ENCODE measurements at regions not wholly inside any gene's neighbourhood (a gene's known extent, or its start where the extent isn't known, plus 50 kb on each side); places are given as distances from the start of the nearest gene placed in this dataset.
A peak's percentile ranks its signal among the peaks of the same experiment; 100 is the strongest.
"Not testable (repeated sequence)": the region's sequence is repeated elsewhere in the genome, so short reads cannot be mapped to it uniquely, and the experiment has no call there.

DNA sequence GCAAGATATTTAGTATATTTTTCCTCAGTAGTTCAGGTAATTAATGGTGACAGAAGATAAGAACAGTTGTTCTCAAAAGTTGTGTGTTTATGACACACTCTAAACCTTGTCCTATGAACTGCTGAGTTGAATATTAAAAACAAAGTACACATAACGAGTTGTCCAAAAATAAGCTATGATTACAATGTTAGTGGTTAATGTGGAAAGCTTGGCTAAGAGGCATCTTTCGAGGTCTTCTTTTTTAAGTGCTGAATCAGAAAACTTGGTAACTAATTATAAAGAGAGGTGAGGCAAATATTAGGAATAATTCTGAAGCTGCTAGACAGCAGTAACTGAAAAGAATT lies 1088.7 kb downstream of the SUCLG1 start:
- no peaks in the 10 kb centered on the region for H3K9me3 Mint-ChIP-seq
- intact Hi-C loops (cut with micrococcal nuclease): no loop called here
- H3K27me3 Mint-ChIP-seq: no peaks in the 10 kb centered on the region
- no peaks in the 10 kb centered on the region for H3K4me1 Mint-ChIP-seq
- H3K36me3 Mint-ChIP-seq (ENCODE audit: low read depth): no peaks in the 10 kb centered on the region
- no peak for DNase-seq
- H3K4me3 Mint-ChIP-seq: no peak overlapping the region
- H3K27ac Mint-ChIP-seq: no peak overlapping the region

DNA sequence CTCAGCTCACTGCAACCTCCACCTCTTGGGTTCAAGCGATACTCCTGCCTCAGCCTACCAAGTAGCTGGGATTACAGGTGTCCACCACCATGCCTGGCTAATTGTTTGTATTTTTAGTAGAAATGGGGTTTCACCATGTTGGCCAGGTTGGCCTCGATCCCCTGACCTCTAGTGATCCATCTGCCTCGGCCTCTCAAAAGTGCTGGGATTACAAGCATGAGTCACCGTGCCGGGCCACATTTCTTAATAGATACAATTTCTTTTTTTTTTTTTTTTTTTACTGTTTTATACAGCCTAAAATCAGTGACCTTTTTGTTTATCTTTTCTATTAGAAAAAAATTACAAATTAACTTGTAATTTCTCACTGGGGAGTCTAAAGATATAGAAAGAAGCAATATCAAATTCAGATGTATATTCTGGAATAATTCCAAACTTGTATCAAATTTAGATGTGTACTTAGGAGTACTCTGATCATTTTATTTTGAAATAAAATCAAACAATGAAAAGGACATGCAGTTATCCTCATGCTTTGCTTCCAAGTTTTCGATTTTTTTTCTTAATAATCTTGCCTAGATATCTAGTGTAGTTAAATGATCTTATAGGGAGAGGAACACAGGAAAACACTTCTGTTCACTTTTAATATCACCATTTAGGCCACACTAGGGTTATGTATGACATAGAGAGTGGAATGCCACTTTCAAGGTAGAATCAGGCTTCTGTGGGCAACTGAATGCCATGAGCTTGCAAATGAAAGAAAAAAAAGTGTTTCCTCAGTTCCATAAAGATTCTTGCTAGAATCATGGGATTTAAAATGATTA lies 1089.3 kb downstream of the SUCLG1 start:
- no peaks in the 10 kb centered on the region for H3K9me3 Mint-ChIP-seq

DNA sequence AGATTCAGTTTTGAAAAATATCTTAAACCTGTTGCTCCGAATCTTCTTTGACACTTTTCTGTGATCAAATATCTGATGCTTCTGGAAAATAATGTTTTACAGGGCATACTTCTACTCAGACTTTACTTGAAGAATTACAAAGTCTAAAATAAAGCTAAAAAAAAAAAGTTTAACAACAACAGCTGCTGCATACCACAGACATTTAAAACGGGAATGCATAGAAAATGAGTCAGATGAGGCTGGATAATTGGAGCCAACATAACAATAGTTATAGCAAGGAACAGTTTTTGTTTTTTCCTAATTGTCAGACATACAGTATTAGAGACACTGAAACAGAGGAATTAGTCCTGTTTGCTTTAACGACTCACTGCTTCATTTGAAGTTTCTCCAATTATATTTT lies 1090.2 kb downstream of the SUCLG1 start:
- no peak for DNase-seq
- Mint-ChIP-seq H3K9me3 (no peaks in the 10 kb centered on the region), H3K27me3 (no peaks in the 10 kb centered on the region), H3K4me3 (no peak overlapping the region), H3K4me1 (no peaks in the 10 kb centered on the region), H3K27ac (no peak overlapping the region), H3K36me3 (ENCODE audit: low read depth) (no peaks in the 10 kb centered on the region)
- intact Hi-C loops (cut with micrococcal nuclease): no loop called here

More for the DNA sequence above, 1089.3 kb downstream of the SUCLG1 start:
- no peaks in the 10 kb centered on the region for H3K27me3 Mint-ChIP-seq
- no peak overlapping the region for H3K27ac Mint-ChIP-seq
- intact Hi-C loops (cut with micrococcal nuclease): no loop called here
- no peaks in the 10 kb centered on the region for H3K4me1 Mint-ChIP-seq
- no peaks in the 10 kb centered on the region for H3K36me3 Mint-ChIP-seq (ENCODE audit: low read depth)
- no peak overlapping the region for H3K4me3 Mint-ChIP-seq
- DNase-seq: no peak

DNA sequence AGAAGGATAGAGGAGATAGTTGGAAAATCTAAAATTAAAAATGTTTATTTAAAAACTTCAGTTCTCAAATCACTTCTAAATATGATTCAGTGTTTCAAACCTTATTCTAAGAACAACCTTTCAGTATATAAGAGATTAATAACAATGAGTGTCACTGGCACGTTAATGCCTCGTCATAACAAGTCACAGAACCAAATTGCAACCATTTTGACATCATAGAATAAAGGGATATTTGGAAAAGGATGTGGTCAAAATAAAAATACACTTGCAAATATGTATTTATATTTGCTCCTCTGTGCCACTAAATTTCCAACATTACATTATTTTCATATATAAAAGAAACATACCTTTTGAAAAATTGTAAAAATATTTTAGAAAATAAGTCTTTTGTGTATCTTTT lies 1090.6 kb downstream of the SUCLG1 start:
- Mint-ChIP-seq H3K36me3 (ENCODE audit: low read depth) (no peaks in the 10 kb centered on the region), H3K27me3 (no peaks in the 10 kb centered on the region), H3K4me1 (no peaks in the 10 kb centered on the region), H3K9me3 (no peaks in the 10 kb centered on the region), H3K27ac (no peak overlapping the region), H3K4me3 (no peak overlapping the region)
- no peak for DNase-seq
- intact Hi-C loops (cut with micrococcal nuclease): no loop called here

DNA sequence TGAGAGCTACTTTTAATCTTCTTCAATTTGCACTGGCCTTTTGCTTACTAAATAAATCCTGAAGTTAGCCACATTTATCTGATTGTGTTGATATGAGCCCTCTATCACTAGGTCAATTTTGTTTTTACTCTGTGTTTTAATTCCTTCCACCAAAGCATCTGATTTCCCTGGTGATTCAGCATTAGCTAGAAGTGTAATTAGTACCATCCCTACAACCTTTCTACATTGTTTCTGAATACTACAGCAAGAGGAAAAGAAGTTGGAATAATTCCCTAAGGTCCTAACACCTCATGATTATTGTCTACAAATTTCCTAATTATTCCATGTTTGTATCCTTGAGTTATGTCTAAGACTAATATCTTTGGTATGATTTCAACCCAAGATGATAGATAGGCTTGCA lies 1093.6 kb downstream of the SUCLG1 start:
- Mint-ChIP-seq H3K36me3 (ENCODE audit: low read depth) (no peaks in the 10 kb centered on the region), H3K27me3 (no peaks in the 10 kb centered on the region), H3K9me3 (peaks cover 3% of the 10 kb centered on the region), H3K27ac (no peak overlapping the region), H3K4me1 (no peaks in the 10 kb centered on the region), H3K4me3 (no peak overlapping the region)
- intact Hi-C loops (cut with micrococcal nuclease): no loop called here
- DNase-seq: no peak

DNA sequence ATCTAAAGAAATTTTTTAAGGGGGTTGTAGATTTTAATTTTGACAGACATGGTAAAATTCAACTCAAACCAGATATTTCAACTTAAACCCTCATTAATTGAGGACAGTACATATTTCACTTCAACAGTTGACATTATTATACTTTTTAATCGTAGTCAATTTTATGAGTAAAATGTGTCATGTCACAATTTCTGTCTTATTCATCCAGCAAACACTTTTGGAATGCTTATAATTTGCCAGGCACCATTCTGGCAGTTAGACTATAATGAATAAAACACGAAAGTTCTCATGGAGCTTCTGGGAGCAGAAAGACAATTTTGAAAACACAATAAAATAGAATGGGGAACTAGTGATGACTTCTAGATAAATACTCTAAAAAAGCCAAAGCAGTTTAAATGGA lies 1094.8 kb downstream of the SUCLG1 start:
- H3K4me1 Mint-ChIP-seq: no peaks in the 10 kb centered on the region
- H3K36me3 Mint-ChIP-seq (ENCODE audit: low read depth): no peaks in the 10 kb centered on the region
- intact Hi-C loops (cut with micrococcal nuclease): no loop called here
- no peaks in the 10 kb centered on the region for H3K27me3 Mint-ChIP-seq
- no peak for DNase-seq
- no peak overlapping the region for H3K4me3 Mint-ChIP-seq
- H3K27ac Mint-ChIP-seq: no peak overlapping the region
- peaks cover 3% of the 10 kb centered on the region for H3K9me3 Mint-ChIP-seq

DNA sequence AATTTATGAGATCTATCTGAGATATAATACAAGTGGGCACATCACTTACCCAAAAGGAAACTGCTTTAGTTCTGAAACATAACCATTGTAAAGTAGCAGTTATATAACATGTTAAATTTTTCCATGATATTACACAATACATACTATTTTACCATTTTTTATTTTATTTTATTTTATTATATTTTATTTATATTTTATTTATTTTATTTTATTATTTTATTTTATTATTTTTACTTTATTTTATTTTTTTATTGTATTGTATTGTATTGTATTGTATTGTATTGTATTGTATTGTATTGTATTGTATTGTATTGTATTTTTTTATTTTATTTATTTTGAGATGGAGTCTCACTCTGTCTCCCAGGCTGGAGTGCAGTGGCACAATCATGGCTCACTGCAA lies 1095.9 kb downstream of the SUCLG1 start:
- H3K9me3 Mint-ChIP-seq: not testable (repeated sequence)

DNA sequence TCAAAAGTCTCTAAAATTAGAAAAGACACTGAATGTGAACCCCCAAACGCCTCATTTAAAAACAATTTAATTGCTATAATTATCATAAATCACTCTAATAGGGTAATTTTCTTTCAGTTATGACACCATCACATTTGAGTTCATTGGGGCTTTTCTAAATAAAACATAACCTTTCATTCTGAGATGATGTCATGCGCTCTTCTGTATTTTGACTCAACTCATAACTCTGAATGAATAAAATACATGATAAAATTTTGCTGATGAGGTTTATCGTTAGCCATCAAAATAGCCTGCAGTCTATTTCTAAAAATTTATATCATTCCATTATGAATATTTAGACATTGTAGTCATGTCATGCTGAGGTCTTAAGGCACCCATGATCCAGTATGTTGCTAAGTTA lies 1099.7 kb downstream of the SUCLG1 start:
- intact Hi-C loops (cut with micrococcal nuclease): no loop called here
- H3K27me3 Mint-ChIP-seq: no peaks in the 10 kb centered on the region
- DNase-seq: no peak
- H3K4me1 Mint-ChIP-seq: no peaks in the 10 kb centered on the region
- no peaks in the 10 kb centered on the region for H3K36me3 Mint-ChIP-seq (ENCODE audit: low read depth)
- peaks cover 3% of the 10 kb centered on the region for H3K9me3 Mint-ChIP-seq
- no peak overlapping the region for H3K27ac Mint-ChIP-seq
- no peak overlapping the region for H3K4me3 Mint-ChIP-seq

More for the DNA sequence above, 1095.9 kb downstream of the SUCLG1 start:
- H3K36me3 Mint-ChIP-seq (ENCODE audit: low read depth); DNase-seq; H3K4me3 Mint-ChIP-seq; H3K27me3 Mint-ChIP-seq; H3K27ac Mint-ChIP-seq; intact Hi-C loops (cut with micrococcal nuclease); H3K4me1 Mint-ChIP-seq: not testable (repeated sequence)

DNA sequence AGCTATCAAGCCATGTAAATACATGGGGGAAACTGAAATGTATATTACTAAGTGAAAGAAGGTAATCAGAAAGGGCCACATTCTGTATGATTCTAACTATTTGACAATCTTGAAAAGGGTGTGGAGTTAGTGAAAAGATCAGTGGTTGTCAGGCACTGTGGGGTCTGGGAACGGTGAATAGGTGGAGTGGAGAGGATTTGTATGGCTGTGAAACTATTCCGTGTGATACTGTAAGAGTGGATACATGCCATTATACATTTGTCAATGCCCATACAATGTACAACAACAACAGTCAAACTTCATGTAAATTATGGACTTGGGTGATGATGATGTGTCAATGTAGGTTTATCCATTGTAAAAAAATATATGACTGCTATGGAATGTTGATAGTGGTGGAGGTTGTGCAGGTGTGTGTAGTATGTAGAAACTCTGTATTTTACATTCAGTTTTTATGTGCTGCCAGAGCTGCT lies 1116.2 kb downstream of the SUCLG1 start:
- Mint-ChIP-seq H3K27ac (no peak overlapping the region), H3K4me3 (no peak overlapping the region)

DNA sequence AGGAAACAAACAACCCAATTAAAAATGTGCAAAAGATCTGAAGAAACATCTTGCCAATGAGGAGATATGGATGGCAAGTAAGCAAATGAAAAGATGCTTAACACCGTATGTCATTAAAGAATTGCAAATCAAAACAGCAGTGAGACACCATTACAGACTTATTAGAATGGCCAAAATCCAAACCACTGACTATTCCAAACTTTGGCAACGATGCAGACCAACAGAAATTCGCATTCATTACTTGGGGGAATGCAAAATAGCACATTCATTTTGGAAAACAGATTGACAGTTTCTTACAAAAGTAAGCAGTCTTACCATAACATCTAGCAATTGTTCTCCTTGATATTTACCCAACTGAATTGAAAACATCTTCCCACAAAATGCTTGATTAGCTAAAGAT lies 1118.7 kb downstream of the SUCLG1 start:
- intact Hi-C loops (cut with micrococcal nuclease): loop anchor here (5.0 kb wide), 1 partner anchor 813 kb away; no protein-coding TSS in a partner anchor
- DNase-seq: no peak
- Mint-ChIP-seq H3K4me1 (no peaks in the 10 kb centered on the region), H3K36me3 (ENCODE audit: low read depth) (no peaks in the 10 kb centered on the region), H3K4me3 (no peak overlapping the region), H3K9me3 (no peaks in the 10 kb centered on the region), H3K27me3 (no peaks in the 10 kb centered on the region), H3K27ac (peak overlapping the region; percentile 23)

More for the DNA sequence above, 1116.2 kb downstream of the SUCLG1 start:
- intact Hi-C loops (cut with micrococcal nuclease): loop anchor here (5.0 kb wide), 1 partner anchor 816 kb away; no protein-coding TSS in a partner anchor
- H3K27me3 Mint-ChIP-seq: no peaks in the 10 kb centered on the region
- no peaks in the 10 kb centered on the region for H3K36me3 Mint-ChIP-seq (ENCODE audit: low read depth)
- H3K9me3 Mint-ChIP-seq: peaks cover 6% of the 10 kb centered on the region
- DNase-seq: peak; percentile 55
- H3K4me1 Mint-ChIP-seq: no peaks in the 10 kb centered on the region

DNA sequence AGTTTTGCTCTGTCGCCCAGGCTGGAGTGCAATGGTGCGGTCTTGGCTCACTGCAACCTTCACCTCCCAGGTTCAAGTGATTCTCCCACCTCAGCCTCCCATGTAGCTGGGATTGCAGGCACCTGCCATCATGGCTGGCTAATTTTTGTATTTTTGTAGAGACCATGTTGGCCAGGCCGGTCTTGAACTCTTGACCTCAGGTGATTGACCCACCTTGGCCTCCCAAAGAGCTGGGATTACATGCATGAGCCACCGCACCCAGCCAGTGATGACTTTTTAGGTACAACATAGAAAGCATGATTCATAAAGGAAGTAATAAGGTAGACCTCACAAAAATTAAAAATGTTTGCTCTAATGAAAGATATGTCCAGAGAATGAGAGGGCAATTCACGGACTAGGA lies 1119.1 kb downstream of the SUCLG1 start:
- not testable (repeated sequence) for H3K27me3 Mint-ChIP-seq; H3K36me3 Mint-ChIP-seq (ENCODE audit: low read depth); H3K9me3 Mint-ChIP-seq; H3K27ac Mint-ChIP-seq; H3K4me3 Mint-ChIP-seq; H3K4me1 Mint-ChIP-seq
- intact Hi-C loops (cut with micrococcal nuclease): loop anchor here (5.0 kb wide), 1 partner anchor 813 kb away; no protein-coding TSS in a partner anchor
- peak; percentile 54 for DNase-seq

DNA sequence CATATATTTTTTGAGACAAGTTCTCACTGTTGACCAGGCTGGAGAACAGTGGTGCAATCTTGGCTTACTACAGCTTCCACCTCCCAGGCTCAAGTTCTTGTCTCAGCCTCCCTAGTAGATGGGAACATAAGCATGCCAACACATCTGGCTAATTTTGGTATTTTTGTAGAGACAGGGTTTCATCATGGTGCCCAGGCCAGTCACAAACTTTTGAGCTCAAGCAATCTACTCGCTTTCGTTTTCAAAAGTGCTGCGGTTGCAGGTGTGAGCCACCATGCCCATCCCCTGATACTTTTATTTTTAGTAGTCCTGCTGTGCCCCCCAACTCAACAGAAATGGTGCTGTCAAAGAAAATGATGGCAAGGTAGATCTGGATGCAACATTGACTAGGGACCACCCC lies 1127.3 kb downstream of the SUCLG1 start:
- no peak overlapping the region for H3K27ac Mint-ChIP-seq
- intact Hi-C loops (cut with micrococcal nuclease): no loop called here
- no peaks in the 10 kb centered on the region for H3K27me3 Mint-ChIP-seq
- H3K36me3 Mint-ChIP-seq (ENCODE audit: low read depth): no peaks in the 10 kb centered on the region
- no peak for DNase-seq
- no peaks in the 10 kb centered on the region for H3K9me3 Mint-ChIP-seq
- H3K4me1 Mint-ChIP-seq: no peaks in the 10 kb centered on the region
- H3K4me3 Mint-ChIP-seq: no peak overlapping the region

DNA sequence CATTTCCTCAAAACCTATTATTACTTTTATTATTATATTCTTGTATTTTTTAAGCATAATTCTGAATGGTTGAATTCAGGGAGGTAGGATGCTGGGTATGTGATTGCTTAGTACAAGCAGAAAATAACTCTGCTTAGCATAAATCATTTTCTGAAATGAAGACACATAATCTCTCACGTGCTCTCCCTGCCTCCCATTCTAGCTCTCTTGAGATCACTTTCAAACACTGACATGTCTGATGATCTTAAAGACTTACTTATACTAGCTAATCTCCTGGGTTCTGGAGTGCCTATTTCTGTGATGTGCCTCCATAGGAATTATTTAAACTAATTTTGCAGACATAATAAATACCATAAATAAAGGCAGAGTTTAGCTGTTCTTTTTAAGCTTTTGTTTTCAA lies 1136.0 kb downstream of the SUCLG1 start:
- H3K27me3 Mint-ChIP-seq: no peaks in the 10 kb centered on the region
- no peak overlapping the region for H3K4me3 Mint-ChIP-seq

DNA sequence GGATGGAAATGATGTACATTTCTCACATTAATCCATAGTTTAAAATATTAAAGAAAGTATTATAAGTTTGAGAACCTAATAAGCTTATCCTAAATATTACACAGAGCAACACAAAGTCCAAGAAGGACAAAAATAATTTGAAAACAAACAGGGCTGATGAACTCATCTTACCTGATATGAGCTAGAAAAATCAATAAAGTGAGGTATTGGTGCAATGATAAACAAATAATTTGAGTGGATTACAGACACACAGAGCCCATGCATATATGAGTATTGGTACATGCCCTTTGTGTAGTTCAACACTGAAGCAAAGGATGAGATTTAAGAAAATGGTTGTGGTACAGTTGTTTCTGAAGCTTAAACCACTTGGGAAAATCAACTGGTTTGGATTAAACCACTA lies 1139.0 kb downstream of the SUCLG1 start:
- Mint-ChIP-seq H3K27me3 (no peaks in the 10 kb centered on the region), H3K27ac (no peak overlapping the region), H3K9me3 (no peaks in the 10 kb centered on the region), H3K36me3 (ENCODE audit: low read depth) (no peaks in the 10 kb centered on the region), H3K4me3 (no peak overlapping the region), H3K4me1 (no peaks in the 10 kb centered on the region)
- intact Hi-C loops (cut with micrococcal nuclease): no loop called here
- no peak for DNase-seq

More for the DNA sequence above, 1136.0 kb downstream of the SUCLG1 start:
- DNase-seq: no peak
- intact Hi-C loops (cut with micrococcal nuclease): no loop called here
- no peaks in the 10 kb centered on the region for H3K9me3 Mint-ChIP-seq
- no peaks in the 10 kb centered on the region for H3K4me1 Mint-ChIP-seq
- no peaks in the 10 kb centered on the region for H3K36me3 Mint-ChIP-seq (ENCODE audit: low read depth)
- no peak overlapping the region for H3K27ac Mint-ChIP-seq

All from activated CD4-positive, alpha-beta T cell treated with anti-CD3 and anti-CD28 coated beads, Interleukin-2, amount 10 ng/mL, durations not matched to agents 24 days and 14 days (primary cell).